NCI-H128 (cell line): ENCODE measurements at regions not wholly inside any gene's neighbourhood (a gene's known extent, or its start where the extent isn't known, plus 50 kb on each side); places are given as distances from the start of the nearest gene placed in this dataset.

Experiments used
- DNase-seq: peaks from one replicate; lab custom pipeline; 2025; ENCODE audit not compliant: unreplicated experiment; lab: John Stamatoyannopoulos, UW

- DNase-seq: no peak
Observed at GRCh38 chr5:6806668-6807067, 93.4 kb downstream of the TENT4A start.

DNA sequence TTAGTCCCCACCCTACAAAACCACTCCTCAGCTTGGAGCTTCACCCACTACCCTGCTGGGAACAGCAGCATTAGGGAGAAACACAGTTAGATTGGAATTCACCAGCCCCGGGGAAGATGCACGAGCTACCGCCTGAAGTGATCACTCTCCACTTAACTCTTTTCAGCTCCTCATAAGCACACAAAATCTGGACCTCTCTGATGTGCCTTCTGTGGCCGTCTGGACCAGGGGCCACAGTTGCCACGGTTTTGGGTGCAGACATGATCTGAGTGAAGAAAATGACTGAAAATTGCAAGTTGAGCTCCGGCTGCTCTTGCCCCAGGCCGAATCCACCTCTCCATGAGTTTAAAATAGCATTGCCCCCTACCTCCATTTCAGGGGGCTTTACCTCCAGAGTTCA, 95.2 kb downstream of the TENT4A start:
- DNase-seq: no peak

- no peak for DNase-seq
Observed at GRCh38 chr5:6810641-6811405, 97.6 kb downstream of the TENT4A start.

DNA sequence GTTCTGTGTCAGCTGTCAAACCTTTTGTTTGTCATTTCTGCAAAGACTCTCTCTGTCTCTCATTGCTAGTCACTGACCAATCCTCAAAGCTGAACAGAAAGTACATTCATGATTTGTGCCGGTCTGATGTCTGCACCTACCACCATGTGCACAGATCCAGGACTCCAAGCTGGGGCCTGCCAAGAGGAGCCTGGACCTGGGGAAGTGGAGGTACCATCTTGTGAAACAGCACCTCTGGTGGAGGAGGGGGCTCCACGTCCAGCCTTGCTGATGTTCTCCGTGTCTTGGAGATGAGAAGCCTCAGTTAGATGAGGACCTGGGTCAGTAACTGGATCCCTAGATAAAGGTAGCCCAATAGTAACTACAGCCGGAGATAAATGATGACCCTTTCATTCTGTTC, 98.9 kb downstream of the TENT4A start:
- no peak for DNase-seq

DNA sequence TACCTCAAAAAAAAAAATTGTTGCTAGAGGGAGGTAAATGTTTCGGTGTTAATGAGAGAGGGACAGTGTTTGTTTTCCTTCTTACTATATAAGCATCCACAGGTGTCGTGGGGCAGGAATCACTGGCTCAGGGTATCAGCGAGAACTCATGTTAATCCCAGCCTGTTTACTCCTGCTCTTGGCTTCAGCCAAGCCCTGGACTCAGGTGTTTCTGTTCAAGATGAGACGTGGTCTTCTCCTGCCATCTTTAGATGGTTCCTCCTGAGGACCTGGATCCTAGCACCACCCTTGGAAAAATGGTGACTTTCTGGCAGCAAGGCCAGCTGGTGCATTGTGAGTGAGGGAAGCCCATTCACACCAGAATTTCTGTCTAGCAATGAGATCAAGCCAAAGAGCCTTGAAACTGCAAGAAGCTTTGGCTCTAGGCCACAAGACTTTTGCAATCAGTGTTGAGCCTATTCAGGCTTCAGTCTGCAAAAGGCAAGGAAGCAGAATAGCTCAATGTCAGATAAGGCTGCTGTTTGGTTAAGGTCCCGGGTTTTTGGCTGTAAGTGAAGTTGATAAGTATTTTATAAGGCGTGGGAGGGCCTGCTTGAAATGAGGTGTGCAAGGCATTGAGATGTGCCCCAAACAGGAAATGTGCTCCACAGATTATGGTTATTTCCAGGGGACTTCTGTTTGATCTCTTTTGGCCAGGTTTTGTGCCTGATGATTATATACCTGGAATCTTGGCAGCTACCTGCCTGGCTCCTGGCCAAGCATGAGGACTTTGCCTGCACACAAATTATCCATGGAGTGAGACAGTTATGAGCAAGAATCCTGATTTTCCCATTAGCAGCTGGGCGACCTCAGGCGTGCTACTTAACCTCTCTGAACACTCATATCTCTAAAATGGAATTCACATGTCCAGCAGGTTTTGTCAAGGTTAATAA, 99.8 kb downstream of the TENT4A start:
- no peak for DNase-seq

DNA sequence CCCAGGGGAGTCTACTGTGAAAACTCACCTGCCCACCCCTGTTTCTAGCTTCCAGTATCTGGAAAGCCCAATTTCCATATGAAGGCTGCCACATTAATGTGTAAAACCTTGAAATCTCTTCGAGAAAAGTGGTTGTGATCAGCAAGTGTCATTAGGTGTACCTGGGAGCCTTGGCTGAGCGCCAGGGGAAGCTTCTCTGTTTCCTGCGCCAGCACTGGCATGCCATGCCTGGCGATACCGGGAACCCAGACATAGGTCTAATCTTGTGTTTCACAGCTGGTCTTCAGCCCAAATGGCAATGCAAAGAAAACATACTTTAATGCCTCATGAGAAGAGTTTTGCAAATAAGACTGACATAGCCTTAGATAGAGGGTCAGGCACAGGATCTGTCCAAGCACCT, 101.6 kb downstream of the TENT4A start:
- DNase-seq: no peak

GRCh38 chr5:6818594-6819511, 105.6 kb downstream of the TENT4A start:
- no peak for DNase-seq

- DNase-seq: no peak
Observed at GRCh38 chr5:6819521-6819920, 106.3 kb downstream of the TENT4A start.

GRCh38 chr5:6820851-6821479, 107.7 kb downstream of the TENT4A start:
- DNase-seq: peak; percentile 50

GRCh38 chr5:6822068-6822467, 108.8 kb downstream of the TENT4A start:
- no peak for DNase-seq

DNA sequence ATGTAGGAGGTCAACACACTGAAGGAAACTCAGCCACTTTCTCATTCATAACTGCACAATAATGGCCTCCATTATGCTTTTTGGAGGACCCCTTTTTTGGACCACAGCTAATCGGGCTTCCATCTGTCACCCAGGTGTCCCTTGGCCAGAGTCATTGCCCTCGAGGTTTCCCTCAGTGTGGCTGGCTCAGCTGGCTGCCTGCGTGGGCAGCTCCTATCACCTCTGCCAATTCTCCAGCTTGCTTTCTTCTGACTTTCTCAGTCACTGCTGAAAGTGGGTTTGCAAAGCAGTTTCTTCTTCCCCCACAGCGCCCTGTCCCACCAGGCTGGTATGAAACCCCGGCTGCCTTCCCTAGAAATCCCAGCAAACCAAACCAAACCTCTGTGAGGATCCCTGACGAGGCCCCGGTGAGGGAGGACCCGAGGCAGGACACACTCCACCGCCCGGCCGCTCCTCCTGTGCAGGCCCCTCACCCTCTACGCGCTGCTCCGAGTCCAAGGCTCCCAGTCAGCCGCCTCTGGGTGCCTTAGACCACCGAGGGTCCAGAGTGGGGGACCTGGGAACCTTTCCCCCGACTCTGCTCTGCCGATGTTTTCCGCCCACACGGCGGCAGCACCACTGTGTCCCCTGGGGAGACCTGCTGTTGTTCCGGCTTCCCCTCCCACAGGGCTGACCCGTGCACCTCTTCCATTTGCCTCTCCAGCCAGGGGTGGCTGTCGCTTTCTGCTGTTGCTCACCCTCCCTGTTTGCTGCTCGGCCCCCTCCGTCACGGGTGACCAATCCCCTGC, 109.5 kb downstream of the TENT4A start:
- DNase-seq: no peak

GRCh38 chr5:6823996-6824395, 110.8 kb downstream of the TENT4A start:
- DNase-seq: no peak

DNA sequence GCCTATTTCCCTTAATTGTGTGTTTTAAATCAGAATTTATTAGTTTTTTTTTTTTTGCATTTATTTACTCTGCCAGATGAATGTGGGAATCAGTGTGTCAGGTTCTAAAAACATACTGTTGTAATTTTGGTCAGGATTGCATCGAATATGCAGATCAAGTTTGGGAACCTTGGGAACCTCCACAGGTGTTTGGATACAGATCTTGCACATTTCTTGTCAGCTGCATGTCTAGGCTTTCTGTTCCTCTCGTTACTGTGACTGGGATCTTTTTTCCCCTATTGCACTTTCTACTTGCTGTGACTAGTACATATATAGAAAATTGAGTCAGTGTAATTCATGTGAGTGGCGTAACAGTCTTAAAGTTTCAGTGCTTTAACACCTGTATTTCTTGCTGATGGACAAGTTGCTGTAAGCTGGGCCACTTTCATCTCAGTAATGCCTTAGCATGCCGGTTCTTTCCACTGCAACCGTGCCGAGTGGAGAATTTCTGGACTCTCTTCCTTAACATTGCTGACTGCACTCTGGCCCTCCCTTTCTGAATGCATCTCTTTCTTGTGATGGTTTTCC, 112.5 kb downstream of the TENT4A start:
- DNase-seq: no peak

DNA sequence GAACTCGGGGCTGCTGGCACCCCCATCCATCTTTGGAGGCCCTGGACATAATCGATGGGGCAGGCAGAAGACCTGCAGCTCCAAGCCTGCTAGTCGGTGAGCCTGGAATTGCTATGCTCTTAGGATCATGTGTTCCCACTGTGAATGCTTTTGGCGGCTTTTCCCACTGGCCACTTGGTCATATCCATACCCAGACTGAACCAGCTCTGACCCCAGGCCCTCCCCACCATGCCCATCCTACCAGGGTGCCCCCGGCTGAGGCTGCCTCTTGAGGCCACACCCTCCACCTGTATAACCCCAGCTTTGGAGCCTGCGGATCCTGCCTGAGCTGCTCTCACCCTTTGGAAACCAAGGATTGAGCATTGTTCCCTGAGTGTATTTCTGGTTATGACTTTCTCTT, 113.5 kb downstream of the TENT4A start:
- DNase-seq: no peak

GRCh38 chr5:6827526-6828219, 114.4 kb downstream of the TENT4A start:
- DNase-seq: no peak

DNA sequence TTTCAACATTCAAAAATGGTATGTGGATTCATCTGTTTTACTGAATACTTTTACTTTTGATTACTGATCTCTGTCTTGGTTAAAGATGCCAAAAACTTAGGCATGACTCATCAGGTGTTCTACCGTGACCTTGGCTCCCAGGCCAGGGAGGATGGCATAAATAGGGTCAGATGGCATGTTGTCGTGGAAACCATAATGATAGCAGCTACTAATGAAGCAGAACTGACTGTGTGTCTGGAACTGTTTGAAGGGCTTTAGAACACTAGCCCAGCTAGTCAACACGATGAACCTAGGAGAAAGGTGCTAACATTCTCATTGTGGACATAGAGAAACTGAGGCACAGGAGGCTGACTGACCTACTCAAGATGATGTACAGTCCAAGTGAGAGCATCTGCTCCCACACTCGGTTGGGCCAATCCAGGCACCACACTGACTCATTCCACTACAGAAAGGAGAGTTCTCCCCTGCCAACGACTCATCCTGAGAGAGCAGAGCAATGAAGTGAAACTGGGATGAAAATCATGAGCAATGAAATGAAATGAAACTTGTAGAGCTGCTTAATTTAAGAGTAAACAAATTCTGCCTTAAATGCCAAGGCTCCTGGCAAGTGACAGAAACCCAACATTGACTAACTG, 116.0 kb downstream of the TENT4A start:
- DNase-seq: no peak

- no peak for DNase-seq
Observed at GRCh38 chr5:6830643-6831239, 117.5 kb downstream of the TENT4A start.
